DMS53 (cell line): ENCODE measurements at regions not wholly inside any gene's neighbourhood (a gene's known extent, or its start where the extent isn't known, plus 50 kb on each side); places are given as distances from the start of the nearest gene placed in this dataset.

Experiments
- DNase-seq: peaks from one replicate; lab custom pipeline; 2025; lab: John Stamatoyannopoulos, UW

DNA sequence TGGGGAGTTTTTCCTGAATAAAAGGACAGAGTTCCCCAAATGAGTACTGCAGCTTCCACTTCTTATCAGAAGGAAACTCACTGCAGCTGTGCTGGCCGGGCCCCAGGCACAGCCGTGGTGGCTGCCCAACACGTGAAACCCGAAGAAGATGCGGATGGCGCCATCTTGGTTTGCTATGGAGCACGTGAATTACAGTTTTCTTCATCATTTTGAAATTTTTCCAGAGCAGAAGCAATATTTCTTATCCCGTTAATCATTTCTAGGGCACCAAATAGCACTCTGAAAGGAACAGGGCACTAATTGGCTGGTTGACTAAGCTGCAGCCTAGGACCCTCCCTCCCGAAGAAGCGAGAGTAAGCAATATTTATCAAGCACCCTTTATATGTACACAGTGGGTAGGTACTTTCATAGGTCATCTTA is 63.2 kb upstream of the EPS8L3 start:
- no peak for DNase-seq

- DNase-seq, result no peak
Measured at GRCh38 chr1:109826446-109826845, 62.7 kb upstream of the EPS8L3 start.

DNA sequence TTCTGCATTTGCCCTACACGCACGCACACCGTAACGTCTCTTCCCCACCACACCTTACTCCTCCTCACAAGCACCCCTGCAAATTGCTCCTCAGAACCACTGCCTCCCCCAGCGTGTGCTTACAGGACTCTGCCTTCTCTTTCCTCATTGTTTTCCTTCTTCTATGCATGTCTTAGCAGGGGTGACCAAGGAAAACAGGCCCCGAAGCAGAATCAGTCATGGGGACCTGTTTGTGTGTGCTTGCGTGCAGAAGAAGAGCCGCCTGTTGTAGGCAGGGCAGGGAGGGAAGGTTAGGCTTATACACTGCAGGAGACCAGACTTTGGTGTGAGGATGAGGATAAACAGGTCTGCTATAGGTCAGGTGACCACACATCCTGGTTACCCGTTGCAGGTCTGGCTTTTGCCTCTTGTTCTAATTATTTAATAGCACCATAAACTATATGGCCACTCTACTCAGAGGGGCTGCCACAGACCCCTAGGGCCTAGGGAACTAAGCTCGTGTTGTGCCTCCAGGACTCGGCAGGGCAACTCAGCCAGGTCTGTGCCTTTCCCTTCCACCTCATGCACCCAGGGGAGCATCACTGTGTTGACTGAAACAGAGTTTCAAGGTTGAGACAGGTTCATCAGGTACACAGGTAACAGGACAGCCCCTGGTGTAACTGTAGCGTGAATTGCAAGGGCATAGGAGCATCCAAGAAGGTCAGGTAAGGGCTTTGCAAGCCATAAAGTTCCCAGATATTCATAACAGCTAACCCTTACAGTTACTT is 60.8 kb upstream of the EPS8L3 start:
- no peak for DNase-seq

DNA sequence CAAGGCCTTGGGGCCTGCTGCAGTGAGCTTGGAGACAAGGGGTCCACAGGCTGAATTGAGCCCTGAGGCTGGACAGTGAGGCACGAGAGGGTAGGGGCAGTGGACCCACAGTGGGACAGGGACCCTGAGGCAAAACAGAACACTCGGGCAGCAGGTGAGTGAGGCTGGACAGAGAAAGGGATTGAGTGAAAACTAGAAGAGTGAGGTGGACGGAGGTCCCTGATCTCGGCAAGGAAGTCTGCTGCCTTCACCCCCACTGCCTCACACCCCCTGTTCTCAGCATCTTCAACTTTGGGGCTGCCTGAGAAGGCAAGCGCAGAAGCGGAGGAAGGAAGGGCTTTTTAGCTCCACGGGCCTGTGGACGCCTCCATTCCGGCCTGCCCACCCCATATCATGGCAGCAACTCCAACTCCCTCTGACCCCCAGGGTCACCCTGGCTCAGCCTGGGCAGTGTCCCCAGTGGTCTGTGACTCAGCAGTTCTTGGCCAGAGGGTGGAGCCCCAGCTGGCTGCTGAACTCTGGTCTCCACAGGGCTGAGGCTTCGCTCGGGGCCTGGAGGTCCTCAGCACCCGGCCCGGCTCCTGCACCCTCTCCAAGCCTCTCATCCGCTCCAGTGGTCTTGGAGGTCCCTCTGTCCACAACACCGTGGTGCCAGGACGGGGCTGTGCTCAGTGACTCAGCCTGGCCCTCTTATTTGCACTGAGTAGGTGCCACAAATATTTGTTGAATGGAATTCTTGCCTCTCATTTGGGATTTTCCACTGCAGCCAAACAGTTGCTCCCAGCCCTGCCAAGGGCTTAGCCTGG is 60.0 kb upstream of the EPS8L3 start:
- DNase-seq, result no peak

- DNase-seq, result no peak
Measured at GRCh38 chr1:109822749-109823542, 59.2 kb upstream of the EPS8L3 start.

DNA sequence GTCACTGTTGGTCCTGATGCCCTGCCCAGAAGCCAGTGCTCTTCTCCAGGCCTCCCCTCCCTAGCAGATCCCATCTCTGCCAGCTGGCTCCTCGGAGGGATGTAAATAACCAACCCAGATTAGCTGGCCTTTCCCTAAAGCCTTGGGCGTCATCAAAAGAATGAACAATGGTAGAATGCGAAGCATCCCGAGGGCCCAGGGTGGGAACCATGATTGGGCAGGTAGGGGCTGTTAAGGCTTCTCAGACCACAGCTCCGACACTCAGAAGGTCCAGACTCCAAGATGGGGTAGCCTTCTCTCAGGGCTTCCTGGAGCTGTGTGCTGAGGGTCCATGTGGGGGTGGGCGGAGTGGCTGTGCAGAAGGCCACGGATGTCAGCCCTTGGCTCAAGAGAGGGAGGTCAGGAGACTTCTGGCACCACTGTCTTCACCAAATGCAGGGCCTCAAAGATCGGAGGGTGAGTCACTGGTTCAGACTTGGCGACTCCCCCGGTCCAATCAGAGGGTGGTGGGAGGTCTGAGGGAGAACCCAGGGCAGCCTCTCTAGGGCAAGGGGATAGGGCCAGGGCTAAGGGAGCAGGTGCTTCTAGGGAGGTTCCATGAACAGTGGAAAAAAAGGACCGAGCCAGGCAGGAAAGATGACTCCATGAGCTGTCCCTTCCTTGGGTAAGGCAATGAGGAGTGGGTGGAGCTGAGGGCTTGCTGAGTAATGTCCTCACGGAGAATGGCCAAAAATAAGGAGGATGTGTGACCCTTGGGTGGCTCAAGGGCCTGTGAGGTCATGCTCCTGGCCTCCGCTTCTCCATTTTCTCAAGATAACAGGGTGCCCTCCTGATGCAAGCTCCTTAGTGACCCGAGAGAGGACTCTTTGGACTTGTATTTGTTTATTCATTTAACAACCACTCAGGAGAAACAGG is 58.4 kb upstream of the EPS8L3 start:
- no peak for DNase-seq

GRCh38 chr1:109821221-109821669 is 57.5 kb upstream of the EPS8L3 start:
- peak; percentile 20 for DNase-seq

DNA sequence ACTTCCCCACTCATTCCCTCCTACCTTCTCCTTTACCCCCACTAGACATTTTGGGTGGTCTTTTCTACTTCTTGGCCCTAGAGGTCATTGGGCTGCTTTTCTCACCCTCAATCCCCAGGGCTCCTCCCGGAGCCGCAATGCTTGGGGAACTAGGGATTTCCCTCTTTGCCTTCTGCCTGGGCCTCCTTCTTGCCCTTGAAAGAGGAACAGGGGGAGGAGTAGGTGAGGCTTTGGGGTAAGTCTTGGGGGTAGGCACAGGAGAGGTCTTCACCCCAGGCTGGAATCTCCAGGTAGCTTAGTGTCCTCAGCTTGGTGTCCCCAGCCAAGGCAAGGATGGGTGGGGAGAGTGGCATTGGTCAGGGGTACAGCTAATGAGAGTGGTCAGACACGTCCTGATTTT is 56.2 kb upstream of the EPS8L3 start:
- DNase-seq, result no peak

GRCh38 chr1:109818988-109819764 is 55.5 kb upstream of the EPS8L3 start:
- DNase-seq, result no peak

DNA sequence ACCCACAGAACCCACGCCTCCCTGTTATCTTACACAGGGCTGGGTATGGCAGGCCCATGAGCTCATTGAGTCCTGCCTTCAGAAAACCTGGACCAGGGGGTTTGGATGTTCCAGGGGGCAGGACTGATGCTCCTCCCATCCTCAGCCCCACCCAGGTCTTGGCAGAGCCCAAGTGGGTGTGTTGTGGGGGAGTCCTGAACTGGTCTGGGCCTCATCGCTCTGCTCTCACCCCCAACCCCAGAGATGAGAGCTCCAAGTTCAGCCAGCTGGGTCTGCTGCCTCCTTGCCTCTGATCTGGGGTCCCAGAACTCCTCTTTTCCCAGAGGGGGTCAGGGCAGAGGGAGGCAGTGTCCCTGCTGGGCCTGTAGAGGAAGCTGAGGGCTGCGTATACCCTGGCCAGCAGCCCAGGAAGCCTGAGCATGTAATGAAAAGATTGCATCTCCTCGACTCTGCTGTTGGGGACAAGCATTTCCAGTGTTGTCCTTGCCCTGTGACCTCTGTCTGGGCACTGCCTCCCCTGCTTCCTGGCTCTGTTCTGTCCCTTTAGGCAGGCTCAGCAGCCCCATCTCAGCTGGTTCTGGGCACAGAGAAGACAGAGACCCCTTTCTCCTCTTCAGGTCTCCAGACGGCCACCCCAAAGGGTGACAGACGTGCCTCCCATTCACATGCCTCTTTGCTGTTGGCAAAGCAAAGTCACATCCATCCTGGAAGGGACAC is 54.7 kb upstream of the EPS8L3 start:
- no peak for DNase-seq

DNA sequence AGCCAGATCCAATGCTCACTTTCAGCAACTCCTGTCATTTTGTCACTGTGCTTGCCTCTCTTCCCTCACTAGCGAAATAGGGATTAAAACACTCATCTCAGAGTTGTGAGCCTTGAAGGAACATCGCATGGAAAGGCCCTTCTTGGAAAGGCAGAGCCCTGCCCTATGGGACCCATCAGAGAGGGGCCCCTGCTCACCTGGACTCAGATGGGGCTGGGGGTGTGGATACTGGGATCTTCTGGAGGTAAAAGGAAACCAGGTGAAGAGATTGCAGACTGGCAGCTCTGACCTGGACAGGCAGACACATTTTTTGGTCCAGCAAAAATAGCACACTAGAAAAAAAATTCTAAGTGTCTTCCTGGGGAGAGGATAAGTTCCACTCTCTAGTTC is 54.2 kb upstream of the EPS8L3 start:
- no peak for DNase-seq

- DNase-seq, result no peak
Measured at GRCh38 chr1:109816975-109817535, 53.3 kb upstream of the EPS8L3 start.

DNA sequence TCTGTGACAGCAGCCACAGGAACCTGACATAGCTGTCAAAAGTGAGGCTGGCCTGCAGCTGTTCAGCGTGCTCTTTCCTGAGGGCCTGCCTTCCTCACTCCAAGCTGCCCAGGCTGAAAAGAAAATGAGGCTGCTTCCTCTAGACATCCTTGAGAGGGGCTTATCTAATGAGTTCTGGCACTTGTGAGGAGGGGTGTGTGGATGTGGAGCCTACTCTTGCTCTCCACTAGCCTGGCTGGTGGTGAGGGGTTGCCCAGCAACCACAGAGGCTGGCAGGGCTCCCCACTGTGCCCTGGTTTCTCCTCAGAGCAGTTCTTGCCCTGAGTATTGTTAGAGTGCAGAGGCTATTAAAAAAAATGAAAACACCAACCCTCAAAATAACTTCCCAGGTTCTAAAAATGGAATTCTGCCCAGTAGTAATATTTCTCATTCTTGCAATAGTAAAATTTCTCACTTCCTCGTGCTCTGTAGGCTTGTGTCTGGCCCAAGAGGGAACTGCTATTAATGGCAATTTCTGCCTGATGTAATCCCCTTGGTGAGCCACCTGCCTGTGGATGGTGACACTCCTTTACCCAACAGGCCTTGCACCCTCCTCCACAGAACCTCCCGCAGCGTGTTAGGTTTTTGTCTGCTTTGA is 52.6 kb upstream of the EPS8L3 start:
- DNase-seq, result no peak

- no peak for DNase-seq
Measured at GRCh38 chr1:109815809-109816174, 52.1 kb upstream of the EPS8L3 start.

DNA sequence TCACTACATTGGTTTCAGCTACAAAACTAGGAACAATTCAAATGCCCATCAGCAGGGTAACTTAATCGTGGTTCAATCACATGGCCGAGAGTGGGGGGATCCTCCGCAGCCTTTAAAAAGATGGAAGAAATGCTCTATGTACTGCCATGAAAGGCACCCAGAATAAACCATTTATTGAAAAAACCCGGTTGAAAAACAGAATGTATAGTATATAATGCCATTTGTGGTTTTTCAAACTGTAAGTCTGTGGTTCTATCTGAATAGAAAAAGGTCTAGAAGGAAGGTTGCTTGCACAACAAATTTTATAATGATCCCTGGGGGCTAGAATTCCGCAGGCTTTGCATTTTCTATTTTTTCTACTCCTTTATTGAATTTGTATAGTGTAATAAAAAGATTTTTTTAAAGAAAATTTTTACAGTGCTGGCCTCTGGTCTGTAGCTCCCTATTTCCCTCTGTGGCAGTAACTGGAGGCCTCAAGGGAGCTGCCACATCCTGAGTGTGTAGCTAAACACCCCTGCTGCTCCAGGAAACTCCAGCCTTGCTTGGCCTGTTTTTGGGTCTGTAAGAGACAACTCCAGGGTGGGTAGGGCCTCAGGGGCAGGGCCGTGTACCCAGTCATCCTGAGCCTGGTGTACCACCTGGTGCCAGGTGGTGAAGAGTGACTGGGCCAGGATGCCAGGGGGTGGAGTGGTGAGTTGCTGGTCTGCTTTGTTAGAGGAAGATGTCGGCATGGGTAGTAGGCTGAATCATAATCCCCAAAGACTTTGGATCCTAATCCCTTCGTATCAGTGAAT is 51.5 kb upstream of the EPS8L3 start:
- DNase-seq, result no peak

- DNase-seq, result no peak
Measured at GRCh38 chr1:109814223-109814622, 50.5 kb upstream of the EPS8L3 start.
